ENCODE measurements at regions not wholly inside any gene's neighbourhood (a gene's known extent, or its start where the extent isn't known, plus 50 kb on each side); places are given as distances from the start of the nearest gene placed in this dataset.

- H3K9me3 Mint-ChIP-seq: no peaks in the 10 kb centered on the region
- no peaks in the 10 kb centered on the region for H3K4me1 Mint-ChIP-seq (ENCODE audit: low read depth)
- no peaks in the 10 kb centered on the region for H3K36me3 Mint-ChIP-seq (ENCODE audit: insufficient read depth)
- DNase-seq (no peak), ATAC-seq (no peak)
- H3K27me3 Mint-ChIP-seq (ENCODE audit: low read depth): peaks cover 8% of the 10 kb centered on the region
- H3K4me3 Mint-ChIP-seq: no peak overlapping the region
Measured at GRCh38 chr10:131666091-131666490, 234.7 kb upstream of the PPP2R2D start.

GRCh38 chr10:131667047-131667446, 233.8 kb upstream of the PPP2R2D start:
- no peaks in the 10 kb centered on the region for H3K4me1 Mint-ChIP-seq (ENCODE audit: low read depth)
- H3K4me3 Mint-ChIP-seq: no peak overlapping the region
- no peak for DNase-seq
- H3K36me3 Mint-ChIP-seq (ENCODE audit: insufficient read depth): no peaks in the 10 kb centered on the region
- ATAC-seq: no peak
- H3K9me3 Mint-ChIP-seq: peaks cover 5% of the 10 kb centered on the region
- peaks cover 10% of the 10 kb centered on the region for H3K27me3 Mint-ChIP-seq (ENCODE audit: low read depth)

GRCh38 chr10:131667561-131667960, 233.2 kb upstream of the PPP2R2D start:
- H3K4me3 Mint-ChIP-seq: no peak overlapping the region
- peaks cover 10% of the 10 kb centered on the region for H3K27me3 Mint-ChIP-seq (ENCODE audit: low read depth)

GRCh38 chr10:131668903-131669302, 231.9 kb upstream of the PPP2R2D start:
- Mint-ChIP-seq H3K4me1 (ENCODE audit: low read depth) (no peaks in the 10 kb centered on the region), H3K9me3 (peaks cover 10% of the 10 kb centered on the region), H3K4me3 (no peak overlapping the region), H3K36me3 (ENCODE audit: insufficient read depth) (no peaks in the 10 kb centered on the region), H3K27me3 (ENCODE audit: low read depth) (peaks cover 8% of the 10 kb centered on the region)
- DNase-seq (no peak), ATAC-seq (no peak)

More at GRCh38 chr10:131667561-131667960, 233.2 kb upstream of the PPP2R2D start:
- ATAC-seq (no peak), DNase-seq (no peak)
- peaks cover 10% of the 10 kb centered on the region for H3K9me3 Mint-ChIP-seq
- no peaks in the 10 kb centered on the region for H3K4me1 Mint-ChIP-seq (ENCODE audit: low read depth)
- H3K36me3 Mint-ChIP-seq (ENCODE audit: insufficient read depth): no peaks in the 10 kb centered on the region

GRCh38 chr10:131669838-131670237, 231.0 kb upstream of the PPP2R2D start:
- DNase-seq (no peak), ATAC-seq (no peak)
- H3K4me1 Mint-ChIP-seq (ENCODE audit: low read depth): no peaks in the 10 kb centered on the region

GRCh38 chr10:131670341-131670740, 230.5 kb upstream of the PPP2R2D start:
- Mint-ChIP-seq H3K36me3 (ENCODE audit: insufficient read depth) (no peaks in the 10 kb centered on the region), H3K9me3 (peaks cover 10% of the 10 kb centered on the region), H3K4me1 (ENCODE audit: low read depth) (no peaks in the 10 kb centered on the region), H3K4me3 (no peak overlapping the region), H3K27me3 (ENCODE audit: low read depth) (peaks cover 5% of the 10 kb centered on the region)
- DNase-seq: no peak
- no peak for ATAC-seq

More at GRCh38 chr10:131669838-131670237, 231.0 kb upstream of the PPP2R2D start:
- H3K9me3 Mint-ChIP-seq: peaks cover 10% of the 10 kb centered on the region
- H3K27me3 Mint-ChIP-seq (ENCODE audit: low read depth): peaks cover 5% of the 10 kb centered on the region
- H3K4me3 Mint-ChIP-seq: no peak overlapping the region
- no peaks in the 10 kb centered on the region for H3K36me3 Mint-ChIP-seq (ENCODE audit: insufficient read depth)

GRCh38 chr10:131673396-131673795, 227.4 kb upstream of the PPP2R2D start:
- H3K27me3 Mint-ChIP-seq (ENCODE audit: low read depth): peaks cover 8% of the 10 kb centered on the region
- H3K4me3 Mint-ChIP-seq: no peak overlapping the region
- peaks cover 10% of the 10 kb centered on the region for H3K9me3 Mint-ChIP-seq

GRCh38 chr10:131674130-131674529, 226.7 kb upstream of the PPP2R2D start:
- ATAC-seq (no peak), DNase-seq (no peak)
- Mint-ChIP-seq H3K9me3 (peaks cover 10% of the 10 kb centered on the region), H3K4me1 (ENCODE audit: low read depth) (no peaks in the 10 kb centered on the region), H3K4me3 (no peak overlapping the region), H3K36me3 (ENCODE audit: insufficient read depth) (no peaks in the 10 kb centered on the region), H3K27me3 (ENCODE audit: low read depth) (peaks cover 11% of the 10 kb centered on the region)

More at GRCh38 chr10:131673396-131673795, 227.4 kb upstream of the PPP2R2D start:
- ATAC-seq (no peak), DNase-seq (no peak)
- Mint-ChIP-seq H3K4me1 (ENCODE audit: low read depth) (no peaks in the 10 kb centered on the region), H3K36me3 (ENCODE audit: insufficient read depth) (no peaks in the 10 kb centered on the region)

- no peak for ATAC-seq
- Mint-ChIP-seq H3K4me1 (ENCODE audit: low read depth) (no peaks in the 10 kb centered on the region), H3K9me3 (peaks cover 10% of the 10 kb centered on the region), H3K27me3 (ENCODE audit: low read depth) (peaks cover 12% of the 10 kb centered on the region), H3K4me3 (no peak overlapping the region), H3K36me3 (ENCODE audit: insufficient read depth) (no peaks in the 10 kb centered on the region)
- no peak for DNase-seq
Measured at GRCh38 chr10:131675104-131675503, 225.7 kb upstream of the PPP2R2D start.

- Mint-ChIP-seq H3K27me3 (ENCODE audit: low read depth) (peaks cover 9% of the 10 kb centered on the region), H3K9me3 (peaks cover 10% of the 10 kb centered on the region), H3K36me3 (ENCODE audit: insufficient read depth) (no peaks in the 10 kb centered on the region), H3K4me1 (ENCODE audit: low read depth) (no peaks in the 10 kb centered on the region), H3K4me3 (no peak overlapping the region)
- no peak for DNase-seq
- ATAC-seq: no peak
Measured at GRCh38 chr10:131676046-131676799, 224.6 kb upstream of the PPP2R2D start.

GRCh38 chr10:131676800-131677421, 223.9 kb upstream of the PPP2R2D start:
- DNase-seq (no peak), ATAC-seq (no peak)
- peaks cover 9% of the 10 kb centered on the region for H3K27me3 Mint-ChIP-seq (ENCODE audit: low read depth)
- no peaks in the 10 kb centered on the region for H3K36me3 Mint-ChIP-seq (ENCODE audit: insufficient read depth)
- H3K4me1 Mint-ChIP-seq (ENCODE audit: low read depth): no peaks in the 10 kb centered on the region
- no peak overlapping the region for H3K4me3 Mint-ChIP-seq
- peaks cover 6% of the 10 kb centered on the region for H3K9me3 Mint-ChIP-seq

GRCh38 chr10:131677671-131678070, 223.1 kb upstream of the PPP2R2D start:
- Mint-ChIP-seq H3K27me3 (ENCODE audit: low read depth) (peaks cover 9% of the 10 kb centered on the region), H3K9me3 (no peaks in the 10 kb centered on the region), H3K4me1 (ENCODE audit: low read depth) (no peaks in the 10 kb centered on the region), H3K4me3 (no peak overlapping the region), H3K36me3 (ENCODE audit: insufficient read depth) (no peaks in the 10 kb centered on the region)
- no peak for DNase-seq
- no peak for ATAC-seq

GRCh38 chr10:131678171-131678570, 222.6 kb upstream of the PPP2R2D start:
- peaks cover 9% of the 10 kb centered on the region for H3K27me3 Mint-ChIP-seq (ENCODE audit: low read depth)
- H3K4me1 Mint-ChIP-seq (ENCODE audit: low read depth): no peaks in the 10 kb centered on the region
- H3K4me3 Mint-ChIP-seq: no peak overlapping the region
- ATAC-seq (no peak), DNase-seq (no peak)
- H3K9me3 Mint-ChIP-seq: no peaks in the 10 kb centered on the region
- H3K36me3 Mint-ChIP-seq (ENCODE audit: insufficient read depth): no peaks in the 10 kb centered on the region

- H3K36me3 Mint-ChIP-seq (ENCODE audit: insufficient read depth): no peaks in the 10 kb centered on the region
- peaks cover 9% of the 10 kb centered on the region for H3K27me3 Mint-ChIP-seq (ENCODE audit: low read depth)
- no peak overlapping the region for H3K4me3 Mint-ChIP-seq
- no peak for DNase-seq
- no peaks in the 10 kb centered on the region for H3K9me3 Mint-ChIP-seq
- no peaks in the 10 kb centered on the region for H3K4me1 Mint-ChIP-seq (ENCODE audit: low read depth)
- no peak for ATAC-seq
Measured at GRCh38 chr10:131678613-131679012, 222.2 kb upstream of the PPP2R2D start.

GRCh38 chr10:131679926-131680325, 220.9 kb upstream of the PPP2R2D start:
- Mint-ChIP-seq H3K27me3 (ENCODE audit: low read depth) (peaks cover 9% of the 10 kb centered on the region), H3K4me1 (ENCODE audit: low read depth) (no peaks in the 10 kb centered on the region), H3K9me3 (no peaks in the 10 kb centered on the region), H3K4me3 (no peak overlapping the region), H3K36me3 (ENCODE audit: insufficient read depth) (no peaks in the 10 kb centered on the region)
- no peak for DNase-seq
- ATAC-seq: no peak
